ENCODE measurements at regions not wholly inside any gene's neighbourhood (a gene's known extent, or its start where the extent isn't known, plus 50 kb on each side); places are given as distances from the start of the nearest gene placed in this dataset.

DNA sequence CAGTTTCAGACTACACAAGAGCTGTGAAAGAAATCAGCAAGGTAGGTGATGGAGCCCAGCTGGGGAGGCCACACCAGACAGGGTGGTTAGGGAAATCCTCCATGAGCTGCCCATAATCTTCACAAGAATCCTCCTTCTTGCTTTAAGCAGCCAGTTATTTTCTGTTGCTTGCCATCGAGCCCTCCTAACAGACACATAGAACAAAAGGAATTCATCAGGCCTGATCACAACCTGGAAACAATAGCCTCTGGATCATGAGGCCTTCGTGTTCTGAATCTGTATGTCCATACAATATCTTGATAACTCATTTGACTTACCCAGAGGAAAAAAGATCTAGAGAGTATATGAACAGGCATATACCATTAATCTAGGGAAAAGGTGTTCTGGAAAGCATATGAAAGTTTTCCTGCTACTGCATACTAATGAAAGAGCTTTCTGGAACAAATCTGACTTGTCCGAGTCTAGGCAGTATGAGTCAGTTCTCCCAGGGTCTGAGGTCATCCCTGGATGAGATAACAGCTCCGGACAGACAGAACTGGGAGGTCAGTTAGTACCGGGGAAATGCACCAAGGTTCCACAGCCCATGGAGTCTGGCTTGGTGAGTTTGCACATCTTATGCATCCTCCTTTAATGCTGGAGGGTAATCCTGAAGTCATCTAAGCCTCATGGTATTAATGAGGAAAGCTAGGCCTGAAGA, 52.8 kb upstream of the ELK3 start:
- no peaks in the 10 kb centered on the region for H3K9me3 ChIP-seq (replicated peaks; ENCODE audit: insufficient read depth, low read length)
- no peak overlapping the region for H3K9ac ChIP-seq (ENCODE audit: low read length)
- H2AFZ ChIP-seq (ENCODE audit: low read length), result no peak overlapping the region
- H3K9me2 ChIP-seq (replicated peaks; ENCODE audit: insufficient read depth, low read length), result no peaks in the 10 kb centered on the region
- no peaks in the 10 kb centered on the region for H3K4me1 ChIP-seq (ENCODE audit: low read length)
- H3K4me3 ChIP-seq (ENCODE audit: low read length), result no peak overlapping the region
- DNase-seq, result no peak
- H3F3A ChIP-seq (ENCODE audit: insufficient read depth, low read length), result no peaks in the 10 kb centered on the region
- no peak overlapping the region for H3K4me2 ChIP-seq (ENCODE audit: low read depth, low read length)
- no peaks in the 10 kb centered on the region for H3K79me2 ChIP-seq (ENCODE audit: low read length)
- H3K27ac ChIP-seq (ENCODE audit: low read length), result no peak overlapping the region
- H3K36me3 ChIP-seq (replicated peaks; ENCODE audit: insufficient read depth, low read length), result no peaks in the 10 kb centered on the region
- no peaks in the 10 kb centered on the region for H4K20me1 ChIP-seq (ENCODE audit: insufficient read depth, low read length)
- no peaks in the 10 kb centered on the region for H3K27me3 ChIP-seq (replicated peaks; ENCODE audit: insufficient read depth, low read length)
- TF ChIP-seq EZH2phosphoT487 (IDR thresholded peaks at IDR 0.05; ENCODE audit: low read length) (no peak), EZH2 (optimal IDR thresholded peaks at IDR 0.05; ENCODE audit: low read depth, low read length) (no peak), CTCF (IDR thresholded peaks at IDR 0.05; ENCODE audit: low read length) (no peak)

DNA sequence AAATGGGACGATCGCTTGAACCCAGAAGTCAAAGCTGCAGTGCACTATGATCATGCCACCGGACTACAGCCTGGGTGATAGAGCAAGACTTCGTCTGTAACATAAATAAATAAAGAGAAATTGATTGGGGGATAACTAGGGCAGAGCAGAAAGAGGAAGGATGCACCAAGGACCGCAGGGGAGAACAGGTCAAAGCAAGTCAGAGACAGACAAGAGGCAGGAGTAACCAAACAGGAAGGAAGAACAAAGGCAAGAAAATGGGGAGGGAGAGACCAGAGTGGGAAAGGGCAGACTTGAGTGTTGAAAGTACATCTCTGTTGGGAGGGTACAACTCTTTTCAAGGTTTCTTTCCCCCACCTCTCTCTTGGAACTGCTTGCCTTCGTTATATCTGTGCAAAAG, 50.8 kb upstream of the ELK3 start:
- 0 out of 2 replicates have a peak overlapping the region, but pooled peaks have one; percentile 9 for H2AFZ ChIP-seq (ENCODE audit: low read length)

DNA sequence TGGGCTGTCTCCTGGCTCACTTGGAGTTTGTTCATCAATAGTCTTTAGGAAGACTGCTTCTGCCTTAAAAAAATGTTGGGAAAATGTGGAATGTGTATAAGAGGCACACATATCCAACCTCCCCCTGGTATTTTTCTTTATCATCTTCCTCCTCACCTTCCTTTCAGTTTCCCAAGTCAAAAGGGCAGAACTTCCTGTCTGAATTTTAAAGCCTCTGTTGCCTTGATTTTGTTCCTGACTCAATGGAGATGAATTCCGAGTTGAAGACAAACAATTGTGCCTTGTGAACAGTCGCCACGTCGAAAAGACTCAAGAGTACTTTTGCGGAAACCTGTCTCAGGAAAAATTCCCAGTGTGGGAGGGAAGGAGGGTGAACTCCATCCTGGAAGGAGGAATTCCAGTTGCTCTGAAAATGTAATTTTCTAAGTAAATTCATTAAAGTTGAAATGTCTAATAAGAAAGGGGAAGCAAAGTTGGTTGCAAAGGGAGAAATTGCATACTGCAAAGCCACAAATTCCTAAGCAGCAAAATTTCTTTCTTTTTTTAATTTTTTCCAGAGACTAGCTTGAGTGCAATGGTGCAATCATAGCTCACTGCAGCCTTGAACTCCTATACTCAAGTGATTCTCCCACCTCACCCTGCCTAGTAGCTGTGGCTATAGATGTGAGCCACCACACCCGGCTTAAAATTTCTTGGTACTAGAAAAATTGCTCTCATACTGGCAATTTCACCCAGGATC, 50.2 kb upstream of the ELK3 start:
- no peaks in the 10 kb centered on the region for H3K79me2 ChIP-seq (ENCODE audit: low read length)
- no peaks in the 10 kb centered on the region for H3K4me1 ChIP-seq (ENCODE audit: low read length)
- H3K9me3 ChIP-seq (replicated peaks; ENCODE audit: insufficient read depth, low read length), result no peaks in the 10 kb centered on the region
- H4K20me1 ChIP-seq (ENCODE audit: insufficient read depth, low read length), result no peaks in the 10 kb centered on the region
- no peak overlapping the region for H3K9ac ChIP-seq (ENCODE audit: low read length)
- no peaks in the 10 kb centered on the region for H3K9me2 ChIP-seq (replicated peaks; ENCODE audit: insufficient read depth, low read length)
- no peaks in the 10 kb centered on the region for H3K36me3 ChIP-seq (replicated peaks; ENCODE audit: insufficient read depth, low read length)
- 0 out of 2 replicates have a peak overlapping the region, but pooled peaks have one; percentile 9 for H2AFZ ChIP-seq (ENCODE audit: low read length)
- no peak for DNase-seq
- H3K27ac ChIP-seq (ENCODE audit: low read length), result no peak overlapping the region
- H3K27me3 ChIP-seq (replicated peaks; ENCODE audit: insufficient read depth, low read length), result no peaks in the 10 kb centered on the region
- no peak for TF ChIP-seq EZH2phosphoT487 (IDR thresholded peaks at IDR 0.05; ENCODE audit: low read length)
- no peak for TF ChIP-seq EZH2 (optimal IDR thresholded peaks at IDR 0.05; ENCODE audit: low read depth, low read length)
- no peak for TF ChIP-seq CTCF (IDR thresholded peaks at IDR 0.05; ENCODE audit: low read length)
- H3K4me3 ChIP-seq (ENCODE audit: low read length), result no peak overlapping the region
- H3K4me2 ChIP-seq (ENCODE audit: low read depth, low read length), result no peak overlapping the region
- no peaks in the 10 kb centered on the region for H3F3A ChIP-seq (ENCODE audit: insufficient read depth, low read length)

More for the DNA sequence above, 50.8 kb upstream of the ELK3 start:
- H3K9ac ChIP-seq (ENCODE audit: low read length), result no peak overlapping the region
- no peaks in the 10 kb centered on the region for H3K27me3 ChIP-seq (replicated peaks; ENCODE audit: insufficient read depth, low read length)
- no peaks in the 10 kb centered on the region for H3K36me3 ChIP-seq (replicated peaks; ENCODE audit: insufficient read depth, low read length)
- no peaks in the 10 kb centered on the region for H3K79me2 ChIP-seq (ENCODE audit: low read length)
- no peaks in the 10 kb centered on the region for H3K9me3 ChIP-seq (replicated peaks; ENCODE audit: insufficient read depth, low read length)
- no peaks in the 10 kb centered on the region for H3K9me2 ChIP-seq (replicated peaks; ENCODE audit: insufficient read depth, low read length)
- H3K4me2 ChIP-seq (ENCODE audit: low read depth, low read length), result no peak overlapping the region
- no peak overlapping the region for H3K4me3 ChIP-seq (ENCODE audit: low read length)
- H3F3A ChIP-seq (ENCODE audit: insufficient read depth, low read length), result no peaks in the 10 kb centered on the region
- no peak for TF ChIP-seq EZH2 (optimal IDR thresholded peaks at IDR 0.05; ENCODE audit: low read depth, low read length)
- no peak for TF ChIP-seq EZH2phosphoT487 (IDR thresholded peaks at IDR 0.05; ENCODE audit: low read length)
- no peak for TF ChIP-seq CTCF (IDR thresholded peaks at IDR 0.05; ENCODE audit: low read length)
- DNase-seq, result no peak
- H4K20me1 ChIP-seq (ENCODE audit: insufficient read depth, low read length), result no peaks in the 10 kb centered on the region
- H3K27ac ChIP-seq (ENCODE audit: low read length), result no peak overlapping the region
- no peaks in the 10 kb centered on the region for H3K4me1 ChIP-seq (ENCODE audit: low read length)
